ENCODE measurements at regions not wholly inside any gene's neighbourhood (a gene's known extent, or its start where the extent isn't known, plus 50 kb on each side); places are given as distances from the start of the nearest gene placed in this dataset.

DNA sequence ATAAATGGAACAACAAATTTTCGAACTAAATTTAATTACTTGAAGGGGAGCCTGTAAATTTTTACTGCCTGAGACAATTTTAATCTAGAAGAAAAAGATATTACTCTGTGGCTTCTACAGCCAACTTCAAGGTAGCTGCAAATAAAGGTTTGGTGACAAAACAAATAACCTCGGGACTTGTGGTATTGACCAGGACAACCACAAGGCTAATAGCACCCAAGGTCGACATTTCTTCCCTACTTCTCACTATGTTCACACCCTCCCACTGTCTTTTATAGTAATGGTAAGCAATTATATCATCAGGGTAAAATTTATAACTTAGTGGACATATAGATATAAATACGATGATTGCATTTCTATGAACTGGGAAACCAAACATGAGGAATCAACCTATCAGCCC, 67.9 kb upstream of the SPINK5 start:
- H3K36me3 ChIP-seq, result no peaks in the 10 kb centered on the region
- H3K27ac ChIP-seq (replicated peaks in 1 of 4), result no peak overlapping the region
- no peak overlapping the region for H3K4me3 ChIP-seq
- H3K9me3 ChIP-seq, result peaks cover 0 to 12% (median 7%) of the 10 kb centered on the region in 4 donors
- no peak for DNase-seq (ENCODE audit: extremely low spot score)
- H3K27me3 ChIP-seq, result no peaks in the 10 kb centered on the region
- TF ChIP-seq, protein P1, sequence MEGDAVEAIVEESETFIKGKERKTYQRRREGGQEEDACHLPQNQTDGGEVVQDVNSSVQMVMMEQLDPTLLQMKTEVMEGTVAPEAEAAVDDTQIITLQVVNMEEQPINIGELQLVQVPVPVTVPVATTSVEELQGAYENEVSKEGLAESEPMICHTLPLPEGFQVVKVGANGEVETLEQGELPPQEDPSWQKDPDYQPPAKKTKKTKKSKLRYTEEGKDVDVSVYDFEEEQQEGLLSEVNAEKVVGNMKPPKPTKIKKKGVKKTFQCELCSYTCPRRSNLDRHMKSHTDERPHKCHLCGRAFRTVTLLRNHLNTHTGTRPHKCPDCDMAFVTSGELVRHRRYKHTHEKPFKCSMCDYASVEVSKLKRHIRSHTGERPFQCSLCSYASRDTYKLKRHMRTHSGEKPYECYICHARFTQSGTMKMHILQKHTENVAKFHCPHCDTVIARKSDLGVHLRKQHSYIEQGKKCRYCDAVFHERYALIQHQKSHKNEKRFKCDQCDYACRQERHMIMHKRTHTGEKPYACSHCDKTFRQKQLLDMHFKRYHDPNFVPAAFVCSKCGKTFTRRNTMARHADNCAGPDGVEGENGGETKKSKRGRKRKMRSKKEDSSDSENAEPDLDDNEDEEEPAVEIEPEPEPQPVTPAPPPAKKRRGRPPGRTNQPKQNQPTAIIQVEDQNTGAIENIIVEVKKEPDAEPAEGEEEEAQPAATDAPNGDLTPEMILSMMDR (IDR thresholded peaks at IDR 0.05), result no peak
- no peak for TF ChIP-seq EP300 (IDR thresholded peaks at IDR 0.05)
- TF ChIP-seq POLR2A (IDR thresholded peaks at IDR 0.05; ENCODE audit: low read depth), result no peak
- TF ChIP-seq POLR2AphosphoS5 (IDR thresholded peaks at IDR 0.05), result no peak
- intact Hi-C loops (cut with DNase I), result no loop called here
- H3K4me1 ChIP-seq, result no peaks in the 10 kb centered on the region
- 88% methylated on average over 4 of the region's 4 CpGs for WGBS

DNA sequence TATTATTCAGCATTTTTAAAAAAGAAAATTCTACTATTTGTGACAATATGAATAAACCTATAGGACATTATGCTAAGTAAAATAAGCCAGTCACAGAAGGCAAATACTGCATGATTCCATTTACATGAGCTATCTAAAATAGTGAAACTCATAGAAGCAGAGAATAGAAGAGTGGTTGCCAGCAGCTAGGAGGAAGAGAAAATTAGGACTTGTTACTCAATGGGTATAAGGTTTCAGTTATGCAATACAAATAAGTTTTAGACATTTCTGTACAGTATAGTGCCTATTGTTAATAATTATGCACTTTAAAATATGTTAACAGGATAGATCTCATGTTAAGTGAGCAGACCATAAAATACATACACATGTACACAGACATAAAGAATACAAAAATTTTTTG, 73.8 kb upstream of the SPINK5 start:
- DNase-seq (ENCODE audit: extremely low spot score), result no peak

DNA sequence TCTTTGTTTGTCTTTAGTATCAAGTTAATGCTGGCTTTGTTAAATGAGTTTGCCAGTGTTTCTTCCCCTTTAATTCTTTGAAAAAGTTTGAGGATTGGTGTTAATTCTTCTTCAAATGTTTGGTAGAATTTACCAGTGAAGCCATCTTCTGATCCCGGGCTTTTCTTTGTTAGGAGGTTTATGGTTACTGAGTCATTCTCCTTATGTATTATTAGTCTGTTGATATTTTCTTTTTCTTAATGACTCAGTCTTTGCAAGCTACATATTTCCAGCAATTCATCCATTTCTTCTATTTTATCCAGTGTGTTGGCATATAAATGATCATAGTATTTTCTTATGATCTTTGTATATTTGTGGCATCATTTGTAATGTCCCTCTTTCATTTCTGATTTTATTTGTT, 74.5 kb upstream of the SPINK5 start:
- DNase-seq (ENCODE audit: extremely low spot score), result no peak
- Histone ChIP-seq H3K27me3 (no peaks in the 10 kb centered on the region), H3K4me1 (no peaks in the 10 kb centered on the region), H3K9me3 (no peaks in the 10 kb centered on the region), H3K4me3 (no peak overlapping the region), H3K27ac (replicated peaks in 1 of 4) (no peak overlapping the region), H3K36me3 (no peaks in the 10 kb centered on the region)
- TF ChIP-seq EP300 (IDR thresholded peaks at IDR 0.05), result no peak
- no peak for TF ChIP-seq POLR2A (IDR thresholded peaks at IDR 0.05; ENCODE audit: low read depth)
- TF ChIP-seq POLR2AphosphoS5 (IDR thresholded peaks at IDR 0.05), result no peak
- TF ChIP-seq, protein P1 (IDR thresholded peaks at IDR 0.05), result no peak
- intact Hi-C loops (cut with DNase I), result no loop called here
- 84% methylated on average over 1 of the region's 1 CpG for WGBS

More for the DNA sequence above, 73.8 kb upstream of the SPINK5 start:
- Histone ChIP-seq H3K27ac (replicated peaks in 1 of 4) (no peak overlapping the region), H3K36me3 (no peaks in the 10 kb centered on the region), H3K9me3 (no peaks in the 10 kb centered on the region), H3K4me3 (no peak overlapping the region), H3K4me1 (no peaks in the 10 kb centered on the region), H3K27me3 (no peaks in the 10 kb centered on the region)
- intact Hi-C loops (cut with DNase I), result no loop called here
- TF ChIP-seq POLR2A (IDR thresholded peaks at IDR 0.05; ENCODE audit: low read depth) (no peak), EP300 (IDR thresholded peaks at IDR 0.05) (no peak), POLR2AphosphoS5 (IDR thresholded peaks at IDR 0.05) (no peak)
- TF ChIP-seq, protein P1 (IDR thresholded peaks at IDR 0.05), result no peak

DNA sequence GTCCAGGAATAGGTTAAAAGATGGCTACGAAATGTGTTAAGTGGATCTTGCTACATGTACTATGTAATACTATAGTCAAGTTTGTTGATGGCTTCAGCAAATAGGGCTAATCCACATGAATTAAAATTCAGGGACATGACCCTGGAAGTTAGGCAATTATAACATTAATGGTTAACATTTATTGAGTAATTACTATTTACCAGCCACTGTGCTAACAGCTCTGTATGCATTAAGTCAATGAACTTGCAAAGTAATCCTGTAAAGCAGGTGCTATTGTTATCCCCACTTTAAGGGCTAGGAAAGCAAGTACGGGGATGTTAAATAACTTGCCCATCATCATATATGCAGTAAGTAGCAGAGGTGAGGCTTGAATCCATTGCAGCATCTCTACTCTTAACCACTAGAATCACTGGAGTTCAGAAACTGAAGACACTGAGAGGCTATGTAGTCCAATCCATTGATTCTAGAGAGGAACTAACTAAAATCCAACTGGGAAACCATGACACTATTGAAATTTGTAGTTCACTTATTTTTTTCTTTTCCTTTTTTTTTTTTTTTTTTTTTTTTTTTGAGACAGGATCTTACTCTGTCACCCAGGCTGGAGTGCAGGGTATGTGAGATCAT, 77.5 kb upstream of the SPINK5 start:
- WGBS, result 81% methylated on average over 2 of the region's 2 CpGs
- Histone ChIP-seq H3K9me3 (no peaks in the 10 kb centered on the region), H3K27me3 (no peaks in the 10 kb centered on the region), H3K36me3 (no peaks in the 10 kb centered on the region), H3K4me1 (no peaks in the 10 kb centered on the region), H3K27ac (replicated peaks in 1 of 4) (no peak overlapping the region), H3K4me3 (no peak overlapping the region)
- TF ChIP-seq EP300 (IDR thresholded peaks at IDR 0.05), result no peak
- TF ChIP-seq, protein P1 (IDR thresholded peaks at IDR 0.05), result no peak
- TF ChIP-seq POLR2AphosphoS5 (IDR thresholded peaks at IDR 0.05), result no peak
- TF ChIP-seq POLR2A (IDR thresholded peaks at IDR 0.05; ENCODE audit: low read depth), result no peak
- DNase-seq (ENCODE audit: extremely low spot score), result no peak
- intact Hi-C loops (cut with DNase I), result no loop called here

DNA sequence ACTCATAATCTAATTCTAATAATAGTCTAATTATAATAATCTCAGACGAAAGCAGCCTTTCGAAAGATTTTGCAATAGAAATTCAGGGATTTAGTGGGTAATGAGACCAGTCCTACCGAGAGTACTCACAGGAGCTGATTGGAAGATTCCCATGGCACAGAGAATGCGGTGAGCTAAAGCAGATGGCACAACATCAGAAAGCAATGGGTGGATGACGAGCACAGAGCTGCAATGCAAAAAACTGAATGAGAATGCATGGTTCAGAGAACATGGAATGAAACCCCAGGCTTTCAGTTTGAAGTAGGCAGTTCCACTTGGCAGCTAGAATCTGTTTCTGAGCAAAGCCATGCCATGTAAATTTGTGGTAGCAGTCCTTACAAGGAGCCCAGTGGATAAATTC, 78.2 kb upstream of the SPINK5 start:
- intact Hi-C loops (cut with DNase I), result no loop called here
- TF ChIP-seq, protein P1 (IDR thresholded peaks at IDR 0.05), result no peak
- TF ChIP-seq POLR2AphosphoS5 (IDR thresholded peaks at IDR 0.05) (no peak), POLR2A (IDR thresholded peaks at IDR 0.05; ENCODE audit: low read depth) (no peak), EP300 (IDR thresholded peaks at IDR 0.05) (no peak)

More for the DNA sequence above, 78.2 kb upstream of the SPINK5 start:
- no peaks in the 10 kb centered on the region for H3K4me1 ChIP-seq
- H3K27ac ChIP-seq (replicated peaks in 1 of 4), result no peak overlapping the region
- no peak overlapping the region for H3K4me3 ChIP-seq
- H3K27me3 ChIP-seq, result no peaks in the 10 kb centered on the region
- WGBS, result 93% methylated on average over 5 of the region's 5 CpGs
- no peaks in the 10 kb centered on the region for H3K36me3 ChIP-seq
- H3K9me3 ChIP-seq, result no peaks in the 10 kb centered on the region
- no peak for DNase-seq (ENCODE audit: extremely low spot score)

Measured in esophagus muscularis mucosa (tissue), 4 donors.